Esophagus squamous epithelium (tissue), 5 donors: ENCODE measurements at regions not wholly inside any gene's neighbourhood (a gene's known extent, or its start where the extent isn't known, plus 50 kb on each side); places are given as distances from the start of the nearest gene placed in this dataset.

Source experiments
- DNase-seq: peaks from one replicate; lab custom pipeline; 2025; lab: John Stamatoyannopoulos, UW
- H3K27ac ChIP-seq, 4 donors: fragments of 200-600 bp; sonication (generic); one replicate each; pipeline ENCODE4 v1.5.1; 2016 to 2019; ENCODE audit warnings: mild to moderate bottlenecking in 1 of 4
- H3K27me3 ChIP-seq, 4 donors: fragments of 200-600 bp; sonication (generic); 1 replicate in 3 of 4; 2 replicates in 1 of 4; pipeline versions ENCODE4 v1.5.1 to v1.6.0; 2017 to 2021; ENCODE audit warnings: antibody characterized with exemption in 1 of 4
- H3K36me3 ChIP-seq, 3 donors: fragments of 200-600 bp; sonication (generic); one replicate each; pipeline ENCODE4 v1.5.1; 2016 to 2019
- H3K4me1 ChIP-seq, 3 donors: fragments of 200-600 bp; sonication (generic); one replicate each; pipeline ENCODE4 v1.5.1; 2017 to 2019
- H3K4me3 ChIP-seq, 4 donors: fragments of 200-600 bp; sonication (generic); 1 replicate in 3 of 4; 2 replicates in 1 of 4; pipeline ENCODE4 v1.5.1; 2016 to 2019; ENCODE audit warnings: mild to moderate bottlenecking in 2 of 4, moderate library complexity in 1 of 4
- H3K9me3 ChIP-seq, 3 donors: fragments of 200-600 bp; sonication (generic); one replicate each; pipeline ENCODE4 v1.5.1; 2016 to 2019
- POLR2A ChIP-seq, 4 donors: fragments of 450-650 bp; IDR thresholded peaks; one replicate each; pipeline ENCODE4 v1.6.1; 2017; ENCODE audit warnings: antibody characterized with exemption in 4 of 4, mild to moderate bottlenecking in 4 of 4, moderate library complexity in 3 of 4
- WGBS, 2 donors: methylation state at CpG; one replicate each; pipeline ENCODE4 v1.1.5; 2018; 5-methylcytosine and 5-hydroxymethylcytosine counted together
- intact Hi-C: fragments of 100-400 bp; cut with DNase I; formaldehyde crosslinking; loops from one replicate; pipeline ENCODE4 v1.15.0; 2022
- TF ChIP-seq, protein P1 (sequence below), 6 experiments: fragments of 450-650 bp in 4 of 6; fragments of 200-600 bp in 2 of 6; sonication (generic) in 2 of 6; IDR thresholded peaks; one replicate each; pipeline ENCODE4 v1.5.1; 2016 to 2019; ENCODE audit warnings: antibody characterized with exemption in 6 of 6, mild to moderate bottlenecking in 4 of 6, moderate library complexity in 4 of 6
- donor health status: DM: yes; HTN: yes; CAD: no.

DNA sequence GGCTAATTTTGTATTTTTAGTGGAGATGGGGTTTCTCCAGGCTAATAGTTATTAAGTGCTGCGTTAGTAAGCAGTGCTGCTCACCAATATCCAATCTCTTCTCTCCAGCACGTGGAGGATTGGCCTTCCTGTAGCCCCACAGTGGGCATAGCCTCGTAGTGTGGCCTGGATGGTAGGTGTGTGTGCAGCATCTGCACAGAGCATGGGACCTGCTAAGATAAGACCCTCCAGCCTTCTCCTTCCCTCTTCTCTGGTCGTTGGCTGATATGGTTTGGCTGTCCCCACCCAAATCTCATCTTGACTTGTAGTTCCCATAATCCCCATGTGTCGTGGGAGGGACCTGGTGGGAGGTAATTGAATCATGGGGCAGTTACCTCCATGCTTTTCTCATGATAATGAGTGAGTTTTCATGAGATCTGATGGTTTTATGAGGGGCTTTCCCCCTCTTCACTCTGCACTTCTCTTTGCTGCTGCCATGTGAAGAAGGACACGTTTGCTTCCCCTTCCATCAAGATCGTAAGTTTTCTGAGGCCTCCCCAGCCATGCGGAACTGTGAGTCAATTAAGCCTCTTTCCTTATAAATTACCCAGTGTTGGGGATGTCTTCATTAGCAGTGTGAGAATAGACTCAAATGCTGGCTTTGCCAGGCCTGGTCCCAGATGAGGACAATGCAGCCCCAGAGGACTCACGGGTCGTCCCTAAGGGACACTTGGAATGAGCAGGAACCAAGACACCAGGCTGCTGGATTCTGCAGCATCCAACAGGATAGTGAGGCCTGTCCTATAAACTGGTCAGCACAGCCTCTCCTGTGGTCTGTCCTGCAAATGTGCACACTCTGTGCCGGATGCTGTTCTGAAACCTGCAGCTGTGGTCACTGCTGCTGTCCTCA is 63.4 kb upstream of the AFDN start:
- WGBS, 2 donors, result 79 to 90% methylated on average over 8 to 9 of the region's 11 CpGs
- DNase-seq, result no peak
- Histone ChIP-seq H3K27me3 (peaks cover 0 to 27% (median 0%) of the 10 kb centered on the region in 4 donors), H3K4me1 (peaks cover 0 to 16% (median 10%) of the 10 kb centered on the region in 3 donors), H3K36me3 (no peaks in the 10 kb centered on the region), H3K27ac (no peak overlapping the region), H3K4me3 (no peak overlapping the region), H3K9me3 (no peaks in the 10 kb centered on the region)
- intact Hi-C loops, result no loop called here
- TF ChIP-seq, protein P1, sequence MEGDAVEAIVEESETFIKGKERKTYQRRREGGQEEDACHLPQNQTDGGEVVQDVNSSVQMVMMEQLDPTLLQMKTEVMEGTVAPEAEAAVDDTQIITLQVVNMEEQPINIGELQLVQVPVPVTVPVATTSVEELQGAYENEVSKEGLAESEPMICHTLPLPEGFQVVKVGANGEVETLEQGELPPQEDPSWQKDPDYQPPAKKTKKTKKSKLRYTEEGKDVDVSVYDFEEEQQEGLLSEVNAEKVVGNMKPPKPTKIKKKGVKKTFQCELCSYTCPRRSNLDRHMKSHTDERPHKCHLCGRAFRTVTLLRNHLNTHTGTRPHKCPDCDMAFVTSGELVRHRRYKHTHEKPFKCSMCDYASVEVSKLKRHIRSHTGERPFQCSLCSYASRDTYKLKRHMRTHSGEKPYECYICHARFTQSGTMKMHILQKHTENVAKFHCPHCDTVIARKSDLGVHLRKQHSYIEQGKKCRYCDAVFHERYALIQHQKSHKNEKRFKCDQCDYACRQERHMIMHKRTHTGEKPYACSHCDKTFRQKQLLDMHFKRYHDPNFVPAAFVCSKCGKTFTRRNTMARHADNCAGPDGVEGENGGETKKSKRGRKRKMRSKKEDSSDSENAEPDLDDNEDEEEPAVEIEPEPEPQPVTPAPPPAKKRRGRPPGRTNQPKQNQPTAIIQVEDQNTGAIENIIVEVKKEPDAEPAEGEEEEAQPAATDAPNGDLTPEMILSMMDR (IDR thresholded peaks at IDR 0.05), result no peak
- TF ChIP-seq POLR2A (IDR thresholded peaks at IDR 0.05), result no peak

DNA sequence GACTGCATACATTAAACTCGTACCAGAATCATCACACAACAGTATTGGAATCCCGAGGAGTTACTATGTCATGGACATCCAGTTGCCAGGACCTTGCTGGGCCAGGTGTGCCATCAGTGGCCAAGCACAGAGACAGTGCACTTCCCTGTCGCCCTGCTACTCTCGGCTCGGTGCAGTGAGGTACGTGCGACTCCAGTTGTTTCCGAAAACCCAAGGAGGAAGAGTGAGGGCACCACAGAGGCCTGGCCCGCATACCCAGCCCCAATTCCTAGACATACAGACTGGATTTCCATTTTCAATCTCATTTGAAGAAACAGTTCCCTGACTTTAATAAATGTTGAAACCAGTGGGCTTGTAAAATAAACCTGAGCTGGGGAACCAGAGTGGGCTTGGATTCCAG is 62.5 kb upstream of the AFDN start:
- 85 to 94% methylated on average over 9 of the region's 9 CpGs for WGBS, 2 donors
- DNase-seq, result no peak
- intact Hi-C loops, result no loop called here
- Histone ChIP-seq H3K4me3 (no peak overlapping the region), H3K36me3 (no peaks in the 10 kb centered on the region), H3K27ac (no peak overlapping the region), H3K4me1 (peaks cover 0 to 16% (median 10%) of the 10 kb centered on the region in 3 donors), H3K9me3 (no peaks in the 10 kb centered on the region), H3K27me3 (peaks cover 0 to 34% (median 0%) of the 10 kb centered on the region in 4 donors)
- TF ChIP-seq POLR2A (IDR thresholded peaks at IDR 0.05), result no peak
- TF ChIP-seq, protein P1 (IDR thresholded peaks at IDR 0.05), result no peak

DNA sequence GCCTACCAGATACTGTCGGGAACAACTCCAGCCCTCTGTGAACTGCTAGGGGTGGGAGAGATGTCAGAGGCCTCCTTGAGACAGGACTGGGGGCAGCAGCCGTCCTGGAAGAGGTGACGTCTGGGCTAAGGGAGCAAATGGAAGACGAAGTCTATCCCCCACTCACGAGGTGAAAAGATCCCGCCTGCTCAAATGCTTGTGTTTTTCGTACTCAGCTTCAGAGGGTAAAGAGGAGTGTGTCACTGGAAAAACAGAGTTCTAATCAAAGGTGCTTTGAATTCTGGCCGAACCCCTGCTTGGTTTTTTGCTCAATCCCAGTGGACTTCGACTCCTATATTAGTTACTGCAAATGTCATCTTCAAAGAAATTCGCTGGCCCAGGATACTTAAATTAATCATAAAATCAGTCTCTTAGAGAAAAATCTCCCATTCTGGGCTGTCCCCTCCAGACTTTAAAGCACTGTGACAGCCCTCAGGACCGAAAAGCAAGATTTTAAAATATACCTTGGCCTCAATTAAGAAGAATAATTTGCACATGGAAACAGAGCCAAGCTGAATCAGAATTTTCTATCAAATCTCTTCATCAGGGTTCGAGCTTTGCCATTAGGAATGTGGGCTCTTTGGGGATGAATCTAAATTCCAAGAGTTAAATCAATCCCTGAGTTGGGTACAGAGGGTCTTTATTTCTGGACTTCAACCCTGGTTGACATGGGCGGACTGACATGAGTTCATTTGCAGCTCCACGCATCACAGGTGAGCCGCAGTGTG is 61.8 kb upstream of the AFDN start:
- H3K4me3 ChIP-seq, result no peak overlapping the region
- no peak overlapping the region for H3K27ac ChIP-seq
- H3K9me3 ChIP-seq, result no peaks in the 10 kb centered on the region
- H3K4me1 ChIP-seq, result peaks cover 0 to 16% (median 10%) of the 10 kb centered on the region in 3 donors
- intact Hi-C loops, result no loop called here
- no peaks in the 10 kb centered on the region for H3K36me3 ChIP-seq
- H3K27me3 ChIP-seq, result peaks cover 0 to 36% (median 0%) of the 10 kb centered on the region in 4 donors
- TF ChIP-seq, protein P1 (IDR thresholded peaks at IDR 0.05), result no peak
- TF ChIP-seq POLR2A (IDR thresholded peaks at IDR 0.05), result no peak
- WGBS, 2 donors, result 86 to 88% methylated on average over 12 to 13 of the region's 15 CpGs
- DNase-seq, result no peak

DNA sequence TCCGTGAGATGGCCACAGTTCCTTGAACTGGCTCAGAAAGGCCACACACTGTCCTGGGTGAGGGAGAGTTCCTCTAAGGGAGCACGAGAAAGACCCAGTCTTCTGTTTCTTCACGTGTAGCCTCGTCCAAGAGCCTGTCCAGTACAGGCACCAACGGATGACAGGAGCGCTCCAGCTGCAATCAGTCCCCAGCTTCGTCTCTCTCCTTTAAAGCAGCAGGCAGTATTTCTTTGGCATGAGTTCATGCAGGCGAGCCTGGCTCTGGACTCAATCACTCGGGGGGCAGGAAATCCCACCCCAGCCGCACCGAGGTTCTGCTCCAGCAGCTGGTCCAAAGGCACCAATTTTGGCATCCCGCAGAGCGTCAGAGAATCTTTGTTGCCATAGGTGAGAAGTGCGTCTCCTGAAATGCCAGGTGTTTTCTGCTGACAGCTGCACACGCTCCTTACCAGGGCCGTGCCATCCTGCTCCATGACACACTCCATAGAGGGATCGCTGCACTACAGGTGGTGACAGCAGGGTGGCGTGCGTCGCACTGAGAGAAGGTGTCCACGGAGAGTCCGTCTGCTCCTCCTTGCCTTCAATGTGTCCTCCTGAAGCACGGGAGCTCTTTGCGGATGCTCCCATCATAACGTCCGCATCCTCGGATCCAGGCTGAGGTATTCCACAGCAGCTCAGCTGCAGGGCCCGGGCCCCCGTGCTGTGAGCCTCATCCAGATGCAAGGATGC is 59.6 kb upstream of the AFDN start:
- intact Hi-C loops, result no loop called here

More for the DNA sequence above, 59.6 kb upstream of the AFDN start:
- Histone ChIP-seq H3K27ac (no peak overlapping the region), H3K4me1 (no peaks in the 10 kb centered on the region), H3K27me3 (peaks cover 0 to 42% (median 0%) of the 10 kb centered on the region in 4 donors), H3K4me3 (no peak overlapping the region), H3K9me3 (no peaks in the 10 kb centered on the region), H3K36me3 (no peaks in the 10 kb centered on the region)
- no peak for DNase-seq
- TF ChIP-seq, protein P1 (IDR thresholded peaks at IDR 0.05), result no peak
- no peak for TF ChIP-seq POLR2A (IDR thresholded peaks at IDR 0.05)
- WGBS, 2 donors, result 65 to 73% methylated on average over 14 to 25 of the region's 29 CpGs
